HK-2 (cell line): ENCODE measurements at regions not wholly inside any gene's neighbourhood (a gene's known extent, or its start where the extent isn't known, plus 50 kb on each side); places are given as distances from the start of the nearest gene placed in this dataset.

Experiments used
- DNase-seq: peaks from one replicate; pipeline ENCODE4 v3.0.0-alpha.2; 2018; ENCODE audit not compliant: unreplicated experiment

GRCh38 chr9:84450029-84450428 is 109.5 kb upstream of the SLC28A3 start:
- DNase-seq: no peak

- no peak for DNase-seq
These were observed 116.0 kb upstream of the SLC28A3 start for GRCh38 chr9:84456527-84456926.

- no peak for DNase-seq
These were observed 120.1 kb upstream of the SLC28A3 start for GRCh38 chr9:84460695-84461094.

DNA sequence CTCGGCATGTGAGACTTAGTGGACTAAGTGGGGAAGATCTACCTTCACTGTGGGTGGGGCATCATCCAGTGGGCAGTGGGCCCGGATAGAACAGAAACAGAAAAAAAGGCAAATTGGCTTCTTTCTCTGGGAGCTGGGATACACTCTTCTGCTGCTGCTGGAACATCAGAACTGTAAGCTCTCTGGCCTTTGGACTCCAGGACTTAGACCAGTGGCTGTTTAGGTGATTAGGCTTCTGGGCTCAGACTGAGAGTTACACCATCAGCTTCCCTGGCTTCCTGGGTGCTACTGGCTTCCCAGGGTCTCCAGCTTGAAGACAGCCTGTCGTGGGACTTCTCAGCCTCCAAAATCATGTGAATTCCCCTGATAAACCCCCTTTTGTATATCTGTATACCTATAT is 122.7 kb upstream of the SLC28A3 start:
- no peak for DNase-seq

GRCh38 chr9:84466580-84467285 is 126.2 kb upstream of the SLC28A3 start:
- DNase-seq: no peak

DNA sequence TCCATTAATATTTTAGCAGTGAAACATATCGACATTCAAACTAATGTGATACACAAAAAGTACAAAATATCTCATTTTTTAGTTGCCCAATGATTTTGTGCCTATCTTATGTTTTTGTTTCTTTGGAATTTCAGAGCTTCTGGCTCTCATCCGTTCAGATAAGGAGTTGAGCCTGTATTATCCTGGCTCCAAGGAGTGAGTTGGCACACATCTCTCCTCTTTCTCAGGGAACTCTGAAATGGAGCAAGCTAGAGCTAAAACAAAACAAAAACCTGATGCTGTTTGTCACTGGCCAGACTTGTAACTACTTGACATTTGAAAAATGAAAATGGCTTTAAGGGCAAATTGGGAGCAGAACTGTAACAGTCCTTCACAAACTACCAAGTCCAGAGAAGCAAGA is 131.3 kb upstream of the SLC28A3 start:
- DNase-seq: no peak

- no peak for DNase-seq
These were observed 138.4 kb upstream of the SLC28A3 start for GRCh38 chr9:84478996-84479395.

DNA sequence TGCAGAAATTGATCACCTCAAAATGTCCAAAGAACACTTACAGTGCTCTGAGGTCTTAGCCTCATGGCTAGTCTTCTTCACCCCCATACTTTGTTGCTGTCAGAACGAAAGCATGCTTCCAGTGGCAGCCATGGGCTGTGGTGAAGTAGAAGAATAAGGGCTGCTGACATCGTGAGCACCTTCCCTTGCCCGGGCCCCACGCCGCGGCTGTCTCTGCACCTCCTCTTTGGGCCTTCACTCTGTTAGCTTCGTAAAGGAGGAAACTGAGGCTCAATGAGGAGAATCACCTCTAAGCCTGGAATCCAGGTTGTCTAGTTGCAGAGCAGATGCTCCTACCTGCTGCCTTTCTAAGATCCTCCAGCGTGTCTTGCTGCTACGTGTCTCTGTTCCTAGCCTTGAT is 139.5 kb upstream of the SLC28A3 start:
- no peak for DNase-seq

DNA sequence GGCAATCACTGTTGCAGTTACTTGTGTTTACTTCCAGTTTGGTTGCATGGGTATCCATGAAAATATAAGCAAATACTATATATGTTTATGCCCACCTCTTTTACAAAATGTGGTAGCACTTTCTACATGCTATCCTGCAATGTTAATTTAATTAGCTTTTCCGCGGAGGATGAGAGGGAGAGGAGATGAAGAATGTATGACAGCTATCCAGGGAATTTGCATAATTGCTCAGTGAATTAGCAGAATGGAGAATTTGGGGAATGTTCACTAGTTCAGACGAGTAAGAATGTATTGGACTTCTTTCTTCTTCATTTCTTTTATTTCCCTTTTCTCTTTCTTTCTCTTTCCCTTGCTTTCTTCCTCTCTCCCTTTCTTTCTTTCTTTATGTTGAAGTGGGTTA is 140.7 kb upstream of the SLC28A3 start:
- DNase-seq: no peak

DNA sequence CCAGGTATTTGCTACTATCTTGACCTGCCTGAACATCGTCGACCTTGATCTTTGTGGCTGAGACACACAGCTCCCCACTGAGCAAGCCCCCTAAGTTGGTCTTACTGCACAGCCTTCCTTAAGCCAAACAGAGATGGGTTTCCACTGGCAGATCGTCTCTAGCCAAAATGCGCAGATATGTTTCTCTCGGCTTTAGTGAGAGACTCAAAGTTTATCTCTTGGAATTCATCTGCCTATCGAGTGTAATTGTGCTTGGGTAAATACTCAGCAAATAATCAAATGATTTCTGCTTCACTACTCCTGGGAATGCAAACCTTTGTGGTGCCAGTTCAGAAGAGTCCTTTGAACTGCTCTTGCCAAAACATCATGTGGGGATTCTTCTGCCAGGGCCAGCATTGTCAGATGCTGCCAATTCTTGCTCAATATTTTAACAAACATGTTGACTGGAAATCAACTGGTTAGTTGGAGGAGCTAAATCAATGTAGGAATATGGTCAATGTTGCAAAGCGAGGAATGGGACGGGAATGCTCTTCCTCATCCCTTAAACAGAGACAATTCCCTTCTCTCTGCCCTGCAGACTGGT is 141.2 kb upstream of the SLC28A3 start:
- DNase-seq: no peak

DNA sequence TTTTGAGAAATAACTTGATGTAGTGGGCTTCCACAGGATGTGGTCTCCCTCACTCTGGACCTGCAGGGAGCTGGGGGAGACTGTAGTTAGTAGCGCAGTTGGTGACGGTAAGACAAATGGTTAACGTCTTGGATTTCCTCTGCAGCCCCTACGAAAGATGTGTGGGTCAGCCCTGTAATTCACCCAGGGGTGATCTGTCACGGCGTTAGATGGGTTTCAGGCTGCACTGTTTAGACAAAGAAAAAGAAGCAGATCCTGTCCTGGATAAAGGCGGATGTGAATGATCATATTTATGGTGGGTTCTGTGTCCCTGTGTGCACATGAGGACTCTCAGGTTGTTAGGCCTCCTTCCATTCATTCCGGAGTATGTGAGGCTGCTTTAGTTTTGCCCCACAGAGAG is 142.0 kb upstream of the SLC28A3 start:
- no peak for DNase-seq

DNA sequence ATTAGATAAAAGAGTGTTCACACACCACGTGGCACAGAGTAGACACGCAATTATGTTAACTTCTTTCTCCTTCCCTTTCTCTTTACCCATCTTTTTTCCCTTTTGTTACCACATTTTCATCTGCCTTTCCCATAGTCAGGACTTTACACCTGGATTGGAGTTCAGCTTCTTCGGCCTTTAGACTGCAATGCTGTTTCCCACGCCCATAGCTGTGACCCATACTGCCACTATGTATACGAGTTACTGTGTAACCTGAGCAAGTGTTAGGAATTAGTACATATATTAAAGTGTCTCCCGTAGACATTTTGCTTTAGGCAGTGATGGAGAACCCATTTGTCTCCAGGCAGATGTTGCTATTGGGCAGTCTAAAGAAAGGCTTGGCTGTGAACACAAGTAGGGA is 143.6 kb upstream of the SLC28A3 start:
- DNase-seq: no peak

- no peak for DNase-seq
These were observed 145.0 kb upstream of the SLC28A3 start for GRCh38 chr9:84485539-84485938.

- DNase-seq: no peak
These were observed 146.1 kb upstream of the SLC28A3 start for GRCh38 chr9:84486663-84487062.

GRCh38 chr9:84490206-84490841 is 149.8 kb upstream of the SLC28A3 start:
- DNase-seq: no peak

DNA sequence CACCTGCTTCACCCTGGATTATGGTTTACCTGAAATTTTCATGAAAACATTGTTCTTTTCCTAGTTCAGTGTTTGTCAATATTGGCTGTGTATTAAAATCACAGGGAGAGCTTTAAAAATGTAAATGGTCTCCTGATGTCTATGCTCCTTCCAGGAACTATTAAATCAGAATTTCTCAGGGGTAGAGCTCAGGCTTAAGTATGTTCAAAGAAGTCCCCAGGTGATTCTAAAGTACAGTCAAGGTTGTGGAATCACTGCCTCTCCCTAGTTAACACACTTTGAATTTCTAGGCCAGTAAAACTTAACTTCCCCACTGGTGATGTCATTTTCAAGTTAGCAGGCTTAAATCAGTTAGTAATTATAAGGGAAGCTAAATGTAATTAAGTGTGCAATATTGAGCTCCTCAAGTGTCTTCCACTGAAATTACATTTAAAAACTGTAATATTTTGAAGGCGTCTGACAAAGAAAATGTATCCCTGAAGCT is 150.3 kb upstream of the SLC28A3 start:
- no peak for DNase-seq

DNA sequence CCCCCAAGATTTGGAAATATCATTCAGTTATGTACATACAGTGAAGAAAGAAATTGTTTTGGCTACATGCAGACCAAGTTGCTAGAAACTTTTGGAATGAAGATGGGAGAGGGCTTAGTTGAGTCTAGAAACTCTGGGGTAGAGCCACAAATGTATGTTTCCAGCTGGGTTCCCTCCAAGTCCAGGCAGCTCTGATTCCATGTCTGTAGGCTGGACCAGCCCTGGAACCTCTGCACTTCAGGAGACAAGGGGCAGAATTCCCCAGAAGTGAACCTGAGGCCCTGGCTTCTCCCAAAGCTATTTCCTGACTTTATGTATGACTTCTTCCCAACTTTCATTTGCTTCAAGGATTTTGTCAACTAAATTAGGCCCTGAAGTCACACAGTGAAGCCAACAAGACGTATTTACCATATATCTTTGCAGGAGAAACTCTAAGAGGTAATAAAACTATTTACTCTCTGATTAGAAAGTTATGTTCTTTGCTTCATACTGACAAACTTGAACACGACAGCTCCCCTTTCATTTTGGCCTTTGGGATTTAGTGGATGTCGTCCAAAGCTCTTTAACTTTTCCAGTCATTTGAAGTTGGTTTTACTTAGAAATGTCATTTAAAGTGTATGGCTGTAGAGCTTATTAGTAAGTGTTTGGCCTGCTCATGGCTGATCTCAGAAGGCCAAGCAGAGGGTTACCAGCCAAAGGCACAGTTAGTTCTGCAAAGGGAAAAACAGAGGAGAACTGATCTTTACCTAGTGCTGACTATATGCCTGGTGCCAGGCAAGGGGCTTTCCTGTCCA is 152.0 kb upstream of the SLC28A3 start:
- DNase-seq: no peak

DNA sequence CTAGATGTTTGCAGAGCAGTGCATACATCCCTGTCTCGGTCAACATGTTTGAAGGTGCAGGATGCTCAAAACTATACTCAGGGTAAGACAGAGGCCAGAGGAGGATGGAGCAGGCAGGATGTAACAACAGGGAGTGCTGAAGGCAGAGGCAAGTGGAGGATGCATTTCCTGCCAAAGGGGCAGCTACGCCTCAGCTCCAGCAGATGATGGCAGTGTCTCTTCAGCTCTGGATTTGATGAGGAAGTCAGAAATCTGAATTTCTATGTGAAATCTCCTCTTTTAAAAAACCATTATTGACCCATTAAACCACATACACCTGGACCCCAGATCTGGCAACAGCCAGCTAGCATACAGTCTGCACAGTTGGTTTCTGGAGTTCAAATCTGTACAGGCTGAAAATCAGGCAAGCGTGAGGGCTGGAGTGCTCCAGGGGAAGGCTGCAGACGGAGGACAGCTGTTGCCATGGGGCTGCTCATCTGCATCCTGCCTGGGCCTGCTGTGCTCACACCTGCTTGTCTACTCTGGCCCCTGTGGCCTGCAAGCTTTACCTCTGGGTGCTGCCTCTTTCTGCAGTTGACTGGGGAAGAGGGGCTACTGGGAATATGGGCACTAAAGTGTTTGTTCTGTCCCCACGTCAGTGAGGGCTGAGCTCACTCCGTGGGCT is 152.9 kb upstream of the SLC28A3 start:
- DNase-seq: no peak

GRCh38 chr9:84499969-84500582 is 159.5 kb upstream of the SLC28A3 start:
- DNase-seq: no peak

- DNase-seq: no peak
These were observed 160.3 kb upstream of the SLC28A3 start for GRCh38 chr9:84500826-84501225.

GRCh38 chr9:84501587-84501986 is 161.0 kb upstream of the SLC28A3 start:
- DNase-seq: no peak
